K562 (cell line): ENCODE measurements at regions not wholly inside any gene's neighbourhood (a gene's known extent, or its start where the extent isn't known, plus 50 kb on each side); places are given as distances from the start of the nearest gene placed in this dataset.
"Not testable (repeated sequence)": the region's sequence is repeated elsewhere in the genome, so short reads cannot be mapped to it uniquely, and the experiment has no call there.

ENCODE experiments used
- ATAC-seq: fragments of 200-7000 bp; cut with Tn5 transposase; 3 replicates; pipeline ENCODE4 v1.9.1; 2020; ENCODE audit warnings: moderate library complexity
- BruUV-seq: library from RNA; stranded (reverse); fragments of 400-500 nt; replicated peaks from 2 replicates; lab custom pipeline; 2021; lab: Mats Ljungman, UMichigan
- CTCF ChIA-PET: fragments of 300-600 bp; formaldehyde crosslinking; extraction: SDS; loops from one replicate; lab custom pipeline; 2021; ENCODE audit warnings: low intra/inter-chr PET ratio; lab: Yijun Ruan, JAX
- POLR2A ChIA-PET: fragments of 300-600, 350-650 bp; sonication (Branson Sonifier 250); formaldehyde crosslinking; extraction: SDS; loops from one replicate; lab custom pipeline; 2021; ENCODE audit warnings: antibody characterized with exemption, inconsistent platforms; lab: Yijun Ruan, JAX
- DNase-seq, 4 experiments: peaks; one replicate each; pipeline versions ENCODE4 v3.0.0 to v3.0.0-alpha.2; 2011 to 2018; ENCODE audit warnings: low spot score in 3 of 4, mixed read lengths in 3 of 4; ENCODE audit errors: extremely low read depth in 1 of 4
- FAIRE-seq: peaks from 2 replicates; lab custom pipeline; 2011; peaks lifted over from hg19 to GRCh38; lab: Jason Lieb, UNC
- H2AFZ ChIP-seq: 2 replicates; pipeline ENCODE4 v1.6.0; 2011; ENCODE audit warnings: low read depth, low read length, control low read depth, inconsistent platforms
- H3K27ac ChIP-seq: fragments of 200-600 bp; 3 replicates; pipeline ENCODE4 v1.8.0; 2011; ENCODE audit warnings: low read depth, mild to moderate bottlenecking, control low read depth, inconsistent platforms, low read length, moderate library complexity, mixed read lengths; ENCODE audit errors: extremely low read depth
- H3K27me3 ChIP-seq, 2 experiments: fragments of 300-600 bp in 1 of 2; 2 replicates in 1 of 2; 3 replicates in 1 of 2; pipeline versions ENCODE4 v1.6.0 to v1.8.0; 2011; ENCODE audit warnings: inconsistent platforms in 2 of 2, low read length in 2 of 2, mild to moderate bottlenecking in 1 of 2, mixed read lengths in 1 of 2, moderate library complexity in 1 of 2; ENCODE audit not compliant: control insufficient read depth in 2 of 2, insufficient read depth in 2 of 2
- H3K36me3 ChIP-seq: fragments of 300-600 bp; 3 replicates; pipeline ENCODE4 v1.8.0; 2011; ENCODE audit warnings: mild to moderate bottlenecking, low read length, inconsistent platforms; ENCODE audit not compliant: control insufficient read depth, insufficient read depth
- H3K4me1 ChIP-seq, 2 experiments: fragments of 200-600 bp in 1 of 2; replicated peaks in 1 of 2; 2 replicates in 1 of 2; 3 replicates in 1 of 2; pipeline versions ENCODE4 v1.5.1 to v1.8.0; 2011; ENCODE audit warnings: inconsistent platforms in 2 of 2, low read length in 2 of 2, mild to moderate bottlenecking in 1 of 2, mixed read lengths in 1 of 2, moderate library complexity in 1 of 2; ENCODE audit not compliant: control insufficient read depth in 2 of 2, insufficient read depth in 2 of 2
- H3K4me2 ChIP-seq: 2 replicates; pipeline ENCODE4 v1.6.1; 2011; ENCODE audit warnings: low read length, control low read depth, inconsistent platforms, mixed read lengths; ENCODE audit not compliant: insufficient read depth
- H3K4me3 ChIP-seq: fragments of 200-600 bp; sonication (generic), shearing (Covaris generic); 2 replicates; pipeline ENCODE4 v1.5.1; 2016; ENCODE audit warnings: control low read depth, inconsistent platforms
- H3K79me2 ChIP-seq: fragments of 200-600 bp; 3 replicates; pipeline ENCODE4 v1.8.0; 2011; ENCODE audit warnings: low read length, inconsistent platforms; ENCODE audit not compliant: control insufficient read depth, insufficient read depth
- H3K9ac ChIP-seq, 2 experiments: 2 replicates each; pipeline versions ENCODE4 v1.6.0 to v1.6.1; 2011; ENCODE audit warnings: low read depth in 2 of 2, low read length in 2 of 2, control low read depth in 1 of 2, inconsistent platforms in 1 of 2, mild to moderate bottlenecking in 1 of 2, mixed read lengths in 1 of 2; ENCODE audit not compliant: insufficient read depth in 1 of 2
- H3K9me1 ChIP-seq: one replicate; pipeline ENCODE4 v1.6.0; 2011; ENCODE audit warnings: inconsistent platforms, mild to moderate bottlenecking, low read length, moderate library complexity; ENCODE audit not compliant: control insufficient read depth, insufficient read depth
- H3K9me3 ChIP-seq: replicated peaks from 2 replicates; pipeline ENCODE4 v1.5.1; 2011; ENCODE audit warnings: low read depth, low read length, inconsistent platforms; ENCODE audit not compliant: control insufficient read depth, insufficient read depth
- H4K20me1 ChIP-seq: replicated peaks from 2 replicates; pipeline ENCODE4 v1.6.1; 2011; ENCODE audit warnings: low read length, inconsistent platforms, mixed read lengths; ENCODE audit not compliant: control insufficient read depth, insufficient read depth
- JUN ChIP-seq, 2 experiments: sonication (generic) in 1 of 2; formaldehyde crosslinking in 1 of 2; IDR thresholded peaks; 2 replicates each; pipeline versions ENCODE4 v1.6.1 to v1.8.0; 2012 to 2022; ENCODE audit warnings: borderline replicate concordance in 2 of 2, mild to moderate bottlenecking in 2 of 2, improper control_type of control experiment in 1 of 2, low read depth in 1 of 2, low read length in 1 of 2, missing genetic modification reagents in 1 of 2
- MEF2D ChIP-seq: conservative IDR thresholded peaks from 2 replicates; pipeline ENCODE4 v1.6.1; 2016; ENCODE audit warnings: low read depth, missing genetic modification characterization, missing compliant biosample characterization
- POLR2B ChIP-seq: fragments of 450-650 bp; IDR thresholded peaks from 2 replicates; pipeline ENCODE4 v1.6.1; 2018; ENCODE audit warnings: low read depth; ENCODE audit not compliant: partially characterized antibody
- WGBS: fragments of 100-300 bp; shearing (Covaris generic); methylation state at CpG from one replicate; pipeline ENCODE4 v1.1.6; 2016; ENCODE audit warnings: low coverage, mixed read lengths; ENCODE audit not compliant: insufficient coverage; ENCODE audit errors: missing lambda C conversion rate; 5-methylcytosine and 5-hydroxymethylcytosine counted together
- in situ Hi-C: fragments of 300-500 bp; cut with MboI; formaldehyde crosslinking; loops from 4 replicates; pipeline ENCODE4 v1.15.0; 2018; ENCODE audit warnings: inconsistent platforms, mixed read lengths
- intact Hi-C: fragments of 100-400 bp; cut with micrococcal nuclease; formaldehyde crosslinking; loops from 2 replicates; pipeline ENCODE4 v1.14.2; 2022

DNA sequence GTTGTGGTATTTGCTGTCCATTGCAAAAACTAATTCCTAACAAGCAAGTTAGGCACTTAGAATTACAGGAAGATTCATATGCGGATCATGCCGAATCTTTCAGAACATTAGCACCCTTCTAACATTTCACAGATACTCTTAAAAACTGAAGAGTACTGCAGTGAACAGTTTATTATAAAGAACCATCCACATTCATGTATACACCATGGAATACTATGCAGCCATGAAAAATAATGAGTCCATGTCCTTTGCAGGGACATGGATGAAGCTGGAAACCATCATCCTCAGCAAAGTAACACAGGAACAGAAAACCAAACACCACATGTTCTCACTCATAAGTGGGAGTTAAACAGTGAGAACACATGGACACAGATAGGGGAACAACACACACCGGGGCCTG, 319.9 kb downstream of the FGFR2 start:
- intact Hi-C loops, H3K9me1 ChIP-seq, H3K9me3 ChIP-seq, H4K20me1 ChIP-seq, H3K27ac ChIP-seq, H3K79me2 ChIP-seq, H3K4me3 ChIP-seq, H3K27me3 ChIP-seq, H3K9ac ChIP-seq, POLR2A ChIA-PET, H3K4me2 ChIP-seq, ATAC-seq, H3K36me3 ChIP-seq, in situ Hi-C loops, H2AFZ ChIP-seq, DNase-seq, H3K4me1 ChIP-seq, FAIRE-seq, BruUV-seq: not testable (repeated sequence)
- 0% methylated on average over 2 of the region's 3 CpGs for WGBS
- CTCF ChIA-PET, result interaction anchor here (0.6 kb wide), 1 partner anchor 39 kb away, joined by 3 read pairs; no protein-coding TSS in a partner anchor

- no peak for TF ChIP-seq JUN (IDR thresholded peaks at IDR 0.05; ENCODE audit: borderline replicate concordance, low read depth, low read length)
- no peak for TF ChIP-seq JUN (CRISPR knock-in tag; IDR thresholded peaks at IDR 0.05; ENCODE audit: borderline replicate concordance)
- no peak for TF ChIP-seq POLR2B
- no peak for TF ChIP-seq MEF2D (tag)
- no peak overlapping the region for H3K4me3 ChIP-seq
- no peak overlapping the region for H3K4me2 ChIP-seq
- H3K79me2 ChIP-seq, result no peaks in the 10 kb centered on the region
- H3K27me3 ChIP-seq, result peaks cover 0 to under 1% of the 10 kb centered on the region in 2 experiments; a peak in 1 of 5 replicates
- H3K36me3 ChIP-seq, result no peaks in the 10 kb centered on the region
- no TSS peak for BruUV-seq
- no peak overlapping the region for H3K9ac ChIP-seq
- no peaks in the 10 kb centered on the region for H3K9me1 ChIP-seq
- POLR2A ChIA-PET, result interaction anchor here (1.3 kb wide), 1 partner anchor 10 kb away, joined by 3 read pairs; no protein-coding TSS in a partner anchor
- ATAC-seq, result no peak
- DNase-seq, result no peak
- no peaks in the 10 kb centered on the region for H4K20me1 ChIP-seq
- WGBS, result 0% methylated on average over 2 of the region's 2 CpGs
- in situ Hi-C loops, result no loop called here
- FAIRE-seq, result no peak
- H2AFZ ChIP-seq, result no peak overlapping the region
- intact Hi-C loops, result no loop called here
- H3K4me1 ChIP-seq, result no peaks in the 10 kb centered on the region
- H3K9me3 ChIP-seq, result no peaks in the 10 kb centered on the region
- CTCF ChIA-PET, result no interaction called here
- H3K27ac ChIP-seq, result no peak overlapping the region
These were observed 316.7 kb downstream of the FGFR2 start for GRCh38 chr10:121281576-121281975.
